Sigmoid colon (tissue), 6 donors: ENCODE measurements at regions not wholly inside any gene's neighbourhood (a gene's known extent, or its start where the extent isn't known, plus 50 kb on each side); places are given as distances from the start of the nearest gene placed in this dataset.

Experiments
- DNase-seq: peaks from one replicate; pipeline ENCODE4 v3.0.0-alpha.2; 2019
- H3K27ac ChIP-seq, 4 donors: fragments of 200-600 bp; sonication (generic); one replicate each; pipeline ENCODE4 v1.5.1; 2016 to 2019; ENCODE audit warnings: mild to moderate bottlenecking in 1 of 4
- H3K27me3 ChIP-seq, 3 donors: fragments of 200-600 bp; sonication (generic); one replicate each; pipeline ENCODE4 v1.5.1; 2019; ENCODE audit warnings: mild to moderate bottlenecking in 1 of 3
- H3K36me3 ChIP-seq, 4 donors: fragments of 200-600 bp; sonication (generic); one replicate each; pipeline ENCODE4 v1.5.1; 2016 to 2019
- H3K4me1 ChIP-seq, 4 donors: fragments of 200-600 bp; sonication (generic); one replicate each; pipeline ENCODE4 v1.5.1; 2017 to 2019
- H3K4me3 ChIP-seq, 4 donors: fragments of 200-600 bp; sonication (generic); one replicate each; pipeline ENCODE4 v1.5.1; 2017 to 2019; ENCODE audit warnings: mild to moderate bottlenecking in 2 of 4, moderate library complexity in 1 of 4
- H3K9me3 ChIP-seq, 4 donors: fragments of 200-600 bp in 3 of 4; sonication (generic) in 3 of 4; one replicate each; pipeline versions ENCODE4 v1.5.1 to v1.6.1; 2013 to 2019
- CTCF ChIP-seq, 4 experiments: fragments of 450-650 bp in 3 of 4; fragments of 200-600 bp in 1 of 4; IDR thresholded peaks; one replicate each; pipeline ENCODE4 v1.5.1; 2016 to 2019; ENCODE audit warnings: antibody characterized with exemption in 4 of 4, mild to moderate bottlenecking in 3 of 4, moderate library complexity in 2 of 4
- EP300 ChIP-seq, 4 donors: sonication (generic); formaldehyde crosslinking; IDR thresholded peaks; one replicate each; pipeline ENCODE4 v1.6.1; 2017; ENCODE audit warnings: antibody characterized with exemption in 4 of 4
- POLR2A ChIP-seq, 2 donors: fragments of 450-650 bp; IDR thresholded peaks; one replicate each; pipeline ENCODE4 v1.6.1; 2016; ENCODE audit warnings: antibody characterized with exemption in 2 of 2, mild to moderate bottlenecking in 2 of 2, moderate library complexity in 2 of 2
- POLR2AphosphoS5 ChIP-seq, 4 donors: sonication (generic); formaldehyde crosslinking; IDR thresholded peaks; one replicate each; pipeline ENCODE4 v1.6.1; 2017; ENCODE audit warnings: antibody characterized with exemption in 4 of 4
- WGBS, 2 donors: extraction: QIAGEN DNeasy Blood & Tissue Kit; methylation state at CpG; one replicate each; pipeline ENCODE4 v1.1.7; 2013; 5-methylcytosine and 5-hydroxymethylcytosine counted together
- intact Hi-C: fragments of 100-400 bp; cut with DNase I; formaldehyde crosslinking; loops from one replicate; pipeline ENCODE4 v1.15.1; 2023
- donor health status: healthy with polysubstance abuse.
- donor health status: healthy.

DNA sequence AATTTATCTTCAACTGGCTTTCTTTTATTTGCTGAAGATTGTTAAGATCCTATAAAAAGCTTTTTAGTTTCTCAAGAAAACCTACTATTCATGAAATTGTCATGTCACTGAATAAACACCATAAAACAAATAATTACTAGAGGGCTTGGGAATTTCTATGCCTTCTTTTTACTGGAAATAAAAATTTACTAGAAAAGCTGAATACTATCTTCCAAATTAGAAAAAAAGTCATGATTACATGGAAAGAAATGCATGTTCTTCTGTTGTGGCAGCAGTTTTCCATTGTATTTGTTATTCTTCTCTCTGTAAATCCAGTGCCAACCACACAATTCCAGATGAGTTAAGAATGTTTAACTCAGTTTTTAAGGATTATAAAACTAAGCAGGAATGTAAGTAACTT is 153.8 kb downstream of the RAP2B start:
- H3K27me3 ChIP-seq = no peaks in the 10 kb centered on the region
- H3K9me3 ChIP-seq = no peaks in the 10 kb centered on the region
- no peak for DNase-seq
- intact Hi-C loops = no loop called here
- H3K4me3 ChIP-seq = no peak overlapping the region
- H3K4me1 ChIP-seq = no peaks in the 10 kb centered on the region
- H3K27ac ChIP-seq = no peak overlapping the region
- no peak for TF ChIP-seq EP300 (IDR thresholded peaks at IDR 0.05)
- TF ChIP-seq POLR2AphosphoS5 (IDR thresholded peaks at IDR 0.05) = no peak
- no peak for TF ChIP-seq CTCF (IDR thresholded peaks at IDR 0.05)
- TF ChIP-seq POLR2A (IDR thresholded peaks at IDR 0.05) = no peak
- H3K36me3 ChIP-seq = no peaks in the 10 kb centered on the region

GRCh38 chr3:153319705-153320554 is 157.9 kb downstream of the RAP2B start:
- no peak for DNase-seq
- TF ChIP-seq EP300 (IDR thresholded peaks at IDR 0.05) (no peak), POLR2A (IDR thresholded peaks at IDR 0.05) (no peak), POLR2AphosphoS5 (IDR thresholded peaks at IDR 0.05) (no peak), CTCF (IDR thresholded peaks at IDR 0.05) (no peak)
- 7 to 35% methylated on average over 2 of the region's 2 CpGs for WGBS, 2 donors
- Histone ChIP-seq H3K9me3 (no peaks in the 10 kb centered on the region), H3K36me3 (no peaks in the 10 kb centered on the region), H3K4me1 (no peaks in the 10 kb centered on the region), H3K4me3 (no peak overlapping the region), H3K27ac (no peak overlapping the region), H3K27me3 (no peaks in the 10 kb centered on the region)
- intact Hi-C loops = no loop called here

DNA sequence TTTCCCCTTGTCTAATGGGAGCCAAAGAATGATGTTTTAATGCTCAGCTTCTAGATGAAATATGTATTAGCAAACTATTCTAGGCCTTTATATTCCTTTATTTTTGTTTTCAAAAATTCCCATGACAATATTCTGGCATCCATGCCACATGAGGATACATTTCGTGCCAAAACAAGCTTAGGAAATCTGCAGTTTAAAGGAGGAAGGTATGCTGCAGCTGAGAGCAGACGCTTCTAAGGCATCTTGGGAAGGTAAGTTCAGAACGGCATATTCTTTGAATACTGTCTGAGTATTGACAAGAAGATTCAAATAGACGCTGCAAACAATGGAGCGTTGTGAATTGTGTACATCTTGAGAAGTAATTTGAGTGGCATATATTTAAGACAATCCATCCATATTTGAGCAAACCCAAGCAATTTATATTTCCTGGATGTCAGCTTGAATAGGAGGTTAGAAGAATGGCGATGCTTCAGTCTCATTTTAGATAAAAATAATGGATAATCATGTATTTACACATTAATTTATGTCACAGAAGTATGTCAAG is 158.6 kb downstream of the RAP2B start:
- 82 to 85% methylated on average over 6 of the region's 6 CpGs for WGBS, 2 donors

GRCh38 chr3:153328690-153329089 is 166.7 kb downstream of the RAP2B start:
- no peak overlapping the region for H3K4me3 ChIP-seq
- TF ChIP-seq CTCF (IDR thresholded peaks at IDR 0.05) = no peak
- TF ChIP-seq POLR2AphosphoS5 (IDR thresholded peaks at IDR 0.05) = no peak
- no peak for TF ChIP-seq EP300 (IDR thresholded peaks at IDR 0.05)
- TF ChIP-seq POLR2A (IDR thresholded peaks at IDR 0.05) = no peak
- WGBS, 2 donors = 90 to 94% methylated on average over 2 of the region's 2 CpGs
- H3K27ac ChIP-seq = no peak overlapping the region
- no peaks in the 10 kb centered on the region for H3K9me3 ChIP-seq
- H3K27me3 ChIP-seq = no peaks in the 10 kb centered on the region
- H3K4me1 ChIP-seq = no peaks in the 10 kb centered on the region
- no peaks in the 10 kb centered on the region for H3K36me3 ChIP-seq
- intact Hi-C loops = no loop called here
- no peak for DNase-seq

More for the DNA sequence above, 158.6 kb downstream of the RAP2B start:
- DNase-seq = no peak
- Histone ChIP-seq H3K36me3 (no peaks in the 10 kb centered on the region), H3K9me3 (no peaks in the 10 kb centered on the region), H3K4me1 (no peaks in the 10 kb centered on the region), H3K4me3 (no peak overlapping the region), H3K27ac (no peak overlapping the region), H3K27me3 (no peaks in the 10 kb centered on the region)
- intact Hi-C loops = no loop called here
- TF ChIP-seq POLR2AphosphoS5 (IDR thresholded peaks at IDR 0.05) (no peak), POLR2A (IDR thresholded peaks at IDR 0.05) (no peak), EP300 (IDR thresholded peaks at IDR 0.05) (no peak)

GRCh38 chr3:153330901-153331300 is 168.9 kb downstream of the RAP2B start:
- Histone ChIP-seq H3K4me1 (no peaks in the 10 kb centered on the region), H3K9me3 (no peaks in the 10 kb centered on the region), H3K4me3 (no peak overlapping the region), H3K27ac (no peak overlapping the region), H3K36me3 (no peaks in the 10 kb centered on the region), H3K27me3 (no peaks in the 10 kb centered on the region)
- intact Hi-C loops = no loop called here
- 86 to 96% methylated on average over 1 of the region's 1 CpG for WGBS, 2 donors
- no peak for TF ChIP-seq POLR2AphosphoS5 (IDR thresholded peaks at IDR 0.05)
- TF ChIP-seq CTCF (IDR thresholded peaks at IDR 0.05) = no peak
- TF ChIP-seq EP300 (IDR thresholded peaks at IDR 0.05) = no peak
- no peak for TF ChIP-seq POLR2A (IDR thresholded peaks at IDR 0.05)
- no peak for DNase-seq
